Psoas muscle (tissue), 7 donors: ENCODE measurements at regions not wholly inside any gene's neighbourhood (a gene's known extent, or its start where the extent isn't known, plus 50 kb on each side); places are given as distances from the start of the nearest gene placed in this dataset.
A peak's percentile ranks its signal among the peaks of the same experiment; 100 is the strongest.

Experiments used
- ATAC-seq, 4 donors: fragments of 200-7000 bp; cut with Tn5 transposase; one replicate each; pipeline ENCODE4 v1.9.1; 2020; ENCODE audit warnings: moderate library complexity in 3 of 4, mild to moderate bottlenecking in 2 of 4
- DNase-seq, 2 donors: peaks; one replicate each; pipeline ENCODE4 v3.0.0-alpha.2; 2020
- H3K27ac ChIP-seq: fragments of 200-600 bp; one replicate; pipeline ENCODE4 v1.8.0; 2022
- H3K27me3 ChIP-seq, 3 donors: fragments of 200-600 bp in 1 of 3; one replicate each; pipeline versions ENCODE4 v1.6.1 to v1.8.0; 2013 to 2022; ENCODE audit warnings: low read length in 2 of 3, mild to moderate bottlenecking in 2 of 3, moderate library complexity in 1 of 3; ENCODE audit not compliant: insufficient read depth in 3 of 3
- H3K36me3 ChIP-seq, 2 donors: fragments of 200-600 bp in 1 of 2; one replicate each; pipeline versions ENCODE4 v1.6.1 to v1.8.0; 2013 to 2022; ENCODE audit warnings: low read depth in 1 of 2, mild to moderate bottlenecking in 1 of 2, moderate library complexity in 1 of 2; ENCODE audit not compliant: insufficient read depth in 1 of 2
- H3K4me1 ChIP-seq: fragments of 200-600 bp; one replicate; pipeline ENCODE4 v1.8.0; 2022
- H3K4me3 ChIP-seq: fragments of 200-600 bp; one replicate; pipeline ENCODE4 v1.8.0; 2022; ENCODE audit warnings: mild to moderate bottlenecking
- H3K9me3 ChIP-seq: fragments of 200-600 bp; one replicate; pipeline ENCODE4 v1.8.0; 2022
- CTCF ChIP-seq: fragments of 200-600 bp; IDR thresholded peaks from one replicate; pipeline ENCODE4 v1.8.0; 2022; ENCODE audit warnings: antibody characterized with exemption
- WGBS, 3 donors: extraction: QIAGEN DNeasy Blood & Tissue Kit; methylation state at CpG; one replicate each; pipeline versions ENCODE4 v1.1.6 to v1.1.7; 2013; 5-methylcytosine and 5-hydroxymethylcytosine counted together
- intact Hi-C, 2 donors: fragments of 100-400 bp; cut with DNase I; formaldehyde crosslinking; loops; one replicate each; pipeline versions ENCODE4 v1.11.0 to v1.14.2; 2022
- donor health status: healthy with polysubstance abuse.
- donor health status: DM: no; HTN: no; CAD: no; lungs with moderate emphysema.
- donor health status: Bipolar disorder and iron deficiency.
- donor health status: healthy.
- donor health status: DM: yes; HTN: yes; CAD: no.
- donor health status: DM: no; HTN: no; CAD: no.
- donor health status: DM: yes; HTN: yes; CAD: no.

- Histone ChIP-seq H3K4me1 (peaks cover 18% of the 10 kb centered on the region), H3K4me3 (no peak overlapping the region), H3K27ac (peak overlapping the region; percentile 77), H3K36me3 (no peaks in the 10 kb centered on the region), H3K9me3 (no peaks in the 10 kb centered on the region), H3K27me3 (no peaks in the 10 kb centered on the region)
- ATAC-seq = no peak
- no peak for DNase-seq
- TF ChIP-seq CTCF = no peak
- intact Hi-C loops = loop anchor here (5.0 to 10.0 kb wide), 2 partner anchors 71 to 148 kb away; partner anchors contain the start of gene UBL3 (in 1 of the 2)
- WGBS, 3 donors = 70 to 92% (median 71%) methylated on average over 3 of the region's 3 CpGs
Measured at GRCh38 chr13:29922896-29923295, 72.5 kb upstream of the UBL3 start.

- intact Hi-C loops = loop anchor here (5.0 to 10.0 kb wide), 2 partner anchors 70 to 148 kb away; partner anchors contain the start of gene UBL3 (in 1 of the 2)
- no peak overlapping the region for H3K4me3 ChIP-seq
- WGBS, 3 donors = 63 to 74% (median 64%) methylated on average over 7 of the region's 7 CpGs
- TF ChIP-seq CTCF = no peak
- ATAC-seq (no peak), DNase-seq (no peak)
- no peaks in the 10 kb centered on the region for H3K36me3 ChIP-seq
- no peaks in the 10 kb centered on the region for H3K9me3 ChIP-seq
- no peaks in the 10 kb centered on the region for H3K27me3 ChIP-seq
- peak overlapping the region; percentile 77 for H3K27ac ChIP-seq
- H3K4me1 ChIP-seq = peaks cover 18% of the 10 kb centered on the region
Measured at GRCh38 chr13:29922281-29922821, 71.9 kb upstream of the UBL3 start.

- H3K27ac ChIP-seq = no peak overlapping the region
- intact Hi-C loops = loop anchor here (5.0 to 10.0 kb wide), 2 partner anchors 69 to 147 kb away; partner anchors contain the start of gene UBL3 (in 1 of the 2)
- no peak for TF ChIP-seq CTCF
- no peak for ATAC-seq
- H3K27me3 ChIP-seq = no peaks in the 10 kb centered on the region
- no peaks in the 10 kb centered on the region for H3K9me3 ChIP-seq
- H3K4me1 ChIP-seq = peaks cover 18% of the 10 kb centered on the region
- H3K36me3 ChIP-seq = no peaks in the 10 kb centered on the region
- no peak for DNase-seq
- 98 to 99% (median 98%) methylated on average over 6 of the region's 6 CpGs for WGBS, 3 donors
- no peak overlapping the region for H3K4me3 ChIP-seq
Measured at GRCh38 chr13:29921542-29921941, 71.1 kb upstream of the UBL3 start.

GRCh38 chr13:29920025-29920643 is 69.7 kb upstream of the UBL3 start:
- Histone ChIP-seq H3K27ac (no peak overlapping the region), H3K4me3 (no peak overlapping the region), H3K4me1 (peaks cover 18% of the 10 kb centered on the region), H3K27me3 (no peaks in the 10 kb centered on the region), H3K36me3 (no peaks in the 10 kb centered on the region), H3K9me3 (no peaks in the 10 kb centered on the region)
- ATAC-seq (no peak), DNase-seq (no peak)
- intact Hi-C loops = loop anchor here (5.0 to 10.0 kb wide), 2 partner anchors 68 to 145 kb away; partner anchors contain the start of gene UBL3 (in 1 of the 2)
- no peak for TF ChIP-seq CTCF
- WGBS, 3 donors = 65 to 82% (median 68%) methylated on average over 5 of the region's 5 CpGs
